ENCODE measurements at regions not wholly inside any gene's neighbourhood (a gene's known extent, or its start where the extent isn't known, plus 50 kb on each side); places are given as distances from the start of the nearest gene placed in this dataset.

DNA sequence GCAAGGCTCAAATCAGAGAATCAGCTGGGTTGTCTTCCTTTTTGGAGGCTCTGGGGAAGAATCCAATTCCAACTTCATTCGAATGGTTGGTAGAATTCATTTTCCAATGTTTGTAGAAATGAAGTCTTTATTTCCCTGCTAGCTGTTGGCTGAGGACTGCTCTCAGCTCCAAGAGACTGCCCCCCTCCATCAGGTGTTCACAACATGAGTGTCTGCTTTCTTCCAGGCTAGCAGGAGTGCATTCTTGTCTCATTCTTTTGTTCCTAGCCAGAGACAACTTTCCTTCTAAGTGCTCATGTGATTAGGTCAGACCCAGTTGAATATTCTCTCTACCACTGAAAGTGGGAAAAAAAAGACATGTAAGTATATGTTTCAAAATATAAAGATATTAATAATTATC is 95.2 kb downstream of the HLX start:
- DNase-seq = no peak
- no peak for TF ChIP-seq POLR2A (IDR thresholded peaks at IDR 0.05)
- TF ChIP-seq, protein P1, sequence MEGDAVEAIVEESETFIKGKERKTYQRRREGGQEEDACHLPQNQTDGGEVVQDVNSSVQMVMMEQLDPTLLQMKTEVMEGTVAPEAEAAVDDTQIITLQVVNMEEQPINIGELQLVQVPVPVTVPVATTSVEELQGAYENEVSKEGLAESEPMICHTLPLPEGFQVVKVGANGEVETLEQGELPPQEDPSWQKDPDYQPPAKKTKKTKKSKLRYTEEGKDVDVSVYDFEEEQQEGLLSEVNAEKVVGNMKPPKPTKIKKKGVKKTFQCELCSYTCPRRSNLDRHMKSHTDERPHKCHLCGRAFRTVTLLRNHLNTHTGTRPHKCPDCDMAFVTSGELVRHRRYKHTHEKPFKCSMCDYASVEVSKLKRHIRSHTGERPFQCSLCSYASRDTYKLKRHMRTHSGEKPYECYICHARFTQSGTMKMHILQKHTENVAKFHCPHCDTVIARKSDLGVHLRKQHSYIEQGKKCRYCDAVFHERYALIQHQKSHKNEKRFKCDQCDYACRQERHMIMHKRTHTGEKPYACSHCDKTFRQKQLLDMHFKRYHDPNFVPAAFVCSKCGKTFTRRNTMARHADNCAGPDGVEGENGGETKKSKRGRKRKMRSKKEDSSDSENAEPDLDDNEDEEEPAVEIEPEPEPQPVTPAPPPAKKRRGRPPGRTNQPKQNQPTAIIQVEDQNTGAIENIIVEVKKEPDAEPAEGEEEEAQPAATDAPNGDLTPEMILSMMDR (IDR thresholded peaks at IDR 0.05) = no peak
- Histone ChIP-seq H3K27ac (no peak overlapping the region), H3K4me3 (no peak overlapping the region), H3K27me3 (no peaks in the 10 kb centered on the region), H3K4me1 (no peaks in the 10 kb centered on the region), H3K9me3 (no peaks in the 10 kb centered on the region), H3K36me3 (ENCODE audit: low read depth, missing control alignments) (no peaks in the 10 kb centered on the region)
- WGBS, 2 donors = 67 to 69% methylated on average over 1 of the region's 1 CpG
- intact Hi-C loops (cut with DNase I; ENCODE audit: low total_unique reads) = no loop called here

DNA sequence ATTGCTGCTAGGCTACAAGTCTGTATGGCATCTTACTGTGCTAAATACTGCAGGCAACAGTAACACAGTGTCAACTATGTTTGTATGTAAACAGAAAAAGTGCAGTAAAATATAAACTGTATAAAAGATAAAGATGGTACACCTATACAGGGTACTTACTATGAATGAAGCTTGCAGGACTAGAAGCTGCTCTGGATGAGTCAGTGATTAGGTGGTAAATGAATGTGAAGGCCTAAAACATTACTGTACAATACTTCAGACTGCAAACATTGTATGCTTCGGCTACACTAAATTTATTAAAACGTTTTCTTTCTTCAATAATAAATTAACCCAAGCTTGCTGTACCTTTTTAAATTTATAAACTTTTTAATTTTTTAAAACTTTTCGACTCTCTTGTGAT is 97.1 kb downstream of the HLX start:
- H3K9me3 ChIP-seq = no peaks in the 10 kb centered on the region
- no peaks in the 10 kb centered on the region for H3K4me1 ChIP-seq
- TF ChIP-seq, protein P1 (IDR thresholded peaks at IDR 0.05) = no peak
- no peak for TF ChIP-seq POLR2A (IDR thresholded peaks at IDR 0.05)
- 42 to 46% methylated on average over 3 of the region's 3 CpGs for WGBS, 2 donors
- H3K36me3 ChIP-seq (ENCODE audit: low read depth, missing control alignments) = no peaks in the 10 kb centered on the region
- no peak overlapping the region for H3K4me3 ChIP-seq
- DNase-seq = no peak
- no peaks in the 10 kb centered on the region for H3K27me3 ChIP-seq
- no peak overlapping the region for H3K27ac ChIP-seq
- intact Hi-C loops (cut with DNase I; ENCODE audit: low total_unique reads) = no loop called here

DNA sequence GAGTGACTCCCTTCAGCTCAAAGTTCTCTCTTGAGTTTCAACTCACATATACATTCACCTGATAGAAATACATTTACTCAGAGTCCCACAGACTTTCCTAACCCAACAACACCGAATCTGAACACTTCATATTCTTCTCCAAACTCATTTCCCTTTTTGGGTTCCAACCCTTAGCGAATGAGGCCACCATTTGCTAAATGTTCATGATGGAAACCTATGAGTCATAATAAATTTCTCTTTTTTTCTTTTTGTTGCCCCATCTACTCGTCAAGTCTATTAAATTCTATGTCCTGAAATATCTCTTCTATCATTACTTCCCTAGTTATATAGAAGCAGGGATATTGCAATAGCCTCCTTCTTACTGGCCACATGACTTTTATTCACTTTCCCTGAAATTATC is 100.1 kb downstream of the HLX start:
- intact Hi-C loops (cut with DNase I; ENCODE audit: low total_unique reads) = no loop called here
- Histone ChIP-seq H3K36me3 (ENCODE audit: low read depth, missing control alignments) (no peaks in the 10 kb centered on the region), H3K4me3 (no peak overlapping the region), H3K27ac (no peak overlapping the region), H3K9me3 (no peaks in the 10 kb centered on the region), H3K27me3 (no peaks in the 10 kb centered on the region), H3K4me1 (no peaks in the 10 kb centered on the region)
- 84 to 95% methylated on average over 3 of the region's 3 CpGs for WGBS, 2 donors
- no peak for DNase-seq
- no peak for TF ChIP-seq POLR2A (IDR thresholded peaks at IDR 0.05)
- TF ChIP-seq, protein P1 (IDR thresholded peaks at IDR 0.05) = no peak

DNA sequence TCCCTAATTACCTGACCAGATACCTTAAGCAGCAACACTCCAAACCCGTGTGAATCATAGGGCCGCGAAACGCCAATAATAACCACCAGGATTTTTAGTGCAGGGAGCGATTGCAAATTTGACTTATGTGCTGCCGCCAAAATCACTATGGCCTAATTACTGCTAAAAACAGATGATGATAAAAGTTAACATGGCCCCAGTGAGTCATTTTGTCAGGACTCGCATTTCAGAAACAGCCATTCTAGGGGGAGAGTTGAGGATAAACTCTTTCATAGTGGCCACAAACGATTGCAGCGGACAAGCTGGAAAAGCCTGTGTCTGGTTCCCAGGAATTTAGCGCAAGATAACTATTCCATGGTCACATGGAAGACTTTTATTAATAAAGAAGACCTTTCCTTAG is 103.4 kb downstream of the HLX start:
- Histone ChIP-seq H3K4me3 (no peak overlapping the region), H3K36me3 (ENCODE audit: low read depth, missing control alignments) (no peaks in the 10 kb centered on the region), H3K4me1 (no peaks in the 10 kb centered on the region), H3K27ac (no peak overlapping the region), H3K9me3 (no peaks in the 10 kb centered on the region), H3K27me3 (no peaks in the 10 kb centered on the region)
- WGBS, 2 donors = 81 to 82% methylated on average over 10 of the region's 10 CpGs
- no peak for TF ChIP-seq POLR2A (IDR thresholded peaks at IDR 0.05)
- TF ChIP-seq, protein P1 (IDR thresholded peaks at IDR 0.05) = no peak
- intact Hi-C loops (cut with DNase I; ENCODE audit: low total_unique reads) = no loop called here
- DNase-seq = no peak

DNA sequence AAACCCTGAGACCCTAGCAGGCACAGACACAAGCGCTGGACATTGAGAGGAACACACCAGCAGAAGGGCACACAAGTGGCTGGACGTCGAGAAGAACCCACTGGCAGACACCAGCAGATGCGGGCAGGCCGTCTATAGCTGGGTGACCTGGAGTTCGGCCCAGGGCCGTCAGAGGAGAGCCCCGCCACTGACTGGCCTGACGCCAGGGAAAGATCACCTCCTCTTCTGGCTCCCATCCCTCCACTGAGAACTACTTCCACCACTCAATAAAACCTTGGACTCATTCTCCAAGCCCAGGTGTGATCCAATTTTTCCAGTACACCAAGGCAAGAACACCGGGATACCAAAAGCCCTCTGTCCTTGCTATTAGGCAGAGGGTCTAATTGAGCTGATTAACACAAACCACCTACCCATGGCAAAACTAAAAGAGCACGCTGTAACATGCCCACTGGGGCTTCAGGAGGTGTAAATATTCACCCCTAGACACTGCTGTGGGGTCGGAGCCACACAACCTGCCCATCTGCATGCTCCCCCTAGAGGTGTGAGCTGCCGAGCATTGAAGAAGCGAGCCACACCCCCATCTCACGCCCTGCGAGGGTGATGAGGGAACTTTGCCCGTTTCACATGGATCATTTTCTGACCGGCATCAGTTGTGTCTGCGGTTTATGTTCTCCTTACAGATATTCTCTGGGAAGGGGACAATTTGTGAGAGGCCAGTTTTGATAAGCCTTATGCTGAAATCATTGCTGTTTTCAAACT is 104.8 kb downstream of the HLX start:
- intact Hi-C loops (cut with DNase I; ENCODE audit: low total_unique reads) = no loop called here
- H3K27ac ChIP-seq = no peak overlapping the region
- H3K9me3 ChIP-seq = no peaks in the 10 kb centered on the region
- DNase-seq = no peak
- TF ChIP-seq POLR2A (IDR thresholded peaks at IDR 0.05) = no peak
- TF ChIP-seq, protein P1 (IDR thresholded peaks at IDR 0.05) = no peak
- H3K36me3 ChIP-seq (ENCODE audit: low read depth, missing control alignments) = no peaks in the 10 kb centered on the region
- H3K4me3 ChIP-seq = no peak overlapping the region
- H3K27me3 ChIP-seq = no peaks in the 10 kb centered on the region
- H3K4me1 ChIP-seq = no peaks in the 10 kb centered on the region
- WGBS, 2 donors = 52 to 62% methylated on average over 14 to 19 of the region's 19 CpGs

Measured in testis (tissue), 2 donors.